Fibroblast of skin of back (primary cell): ENCODE measurements at regions not wholly inside any gene's neighbourhood (a gene's known extent, or its start where the extent isn't known, plus 50 kb on each side); places are given as distances from the start of the nearest gene placed in this dataset.

ENCODE experiments used
- DNase-seq: peaks from one replicate; pipeline ENCODE4 v3.0.0-alpha.2; 2013

GRCh38 chr14:98428483-98428994 lies 843.5 kb downstream of the BCL11B start:
- DNase-seq, result no peak

GRCh38 chr14:98433436-98433835 lies 838.6 kb downstream of the BCL11B start:
- no peak for DNase-seq

GRCh38 chr14:98437113-98437512 lies 834.9 kb downstream of the BCL11B start:
- DNase-seq, result no peak

GRCh38 chr14:98444077-98444476 lies 827.9 kb downstream of the BCL11B start:
- DNase-seq, result no peak

GRCh38 chr14:98445718-98446117 lies 826.3 kb downstream of the BCL11B start:
- no peak for DNase-seq

- no peak for DNase-seq
Measured at GRCh38 chr14:98446508-98446907, 825.5 kb downstream of the BCL11B start.

- no peak for DNase-seq
Measured at GRCh38 chr14:98456231-98456630, 815.8 kb downstream of the BCL11B start.

GRCh38 chr14:98458702-98459101 lies 813.3 kb downstream of the BCL11B start:
- no peak for DNase-seq

GRCh38 chr14:98462908-98463307 lies 809.1 kb downstream of the BCL11B start:
- DNase-seq, result no peak

- peak; percentile 70 for DNase-seq
Measured at GRCh38 chr14:98466807-98467206, 805.2 kb downstream of the BCL11B start.

- no peak for DNase-seq
Measured at GRCh38 chr14:98470663-98471062, 801.3 kb downstream of the BCL11B start.

GRCh38 chr14:98474900-98475299 lies 797.1 kb downstream of the BCL11B start:
- no peak for DNase-seq

GRCh38 chr14:98477935-98478334 lies 794.1 kb downstream of the BCL11B start:
- DNase-seq, result peak; percentile 6

- DNase-seq, result peak; percentile 14
Measured at GRCh38 chr14:98489115-98489514, 782.9 kb downstream of the BCL11B start.

- peak; percentile 56 for DNase-seq
Measured at GRCh38 chr14:98494582-98494981, 777.4 kb downstream of the BCL11B start.

GRCh38 chr14:98498019-98498885 lies 773.7 kb downstream of the BCL11B start:
- DNase-seq, result no peak

GRCh38 chr14:98501335-98501734 lies 770.7 kb downstream of the BCL11B start:
- no peak for DNase-seq

- DNase-seq, result peak; percentile 21
Measured at GRCh38 chr14:98501836-98502235, 770.2 kb downstream of the BCL11B start.

GRCh38 chr14:98503086-98503815 lies 768.7 kb downstream of the BCL11B start:
- DNase-seq, result no peak

GRCh38 chr14:98507264-98507663 lies 764.7 kb downstream of the BCL11B start:
- DNase-seq, result peak; percentile 17

GRCh38 chr14:98510392-98510791 lies 761.6 kb downstream of the BCL11B start:
- no peak for DNase-seq

GRCh38 chr14:98512501-98513251 lies 759.3 kb downstream of the BCL11B start:
- no peak for DNase-seq

- DNase-seq, result no peak
Measured at GRCh38 chr14:98513558-98513957, 758.4 kb downstream of the BCL11B start.
